IPS DF 19.7 (cell line): ENCODE measurements at regions not wholly inside any gene's neighbourhood (a gene's known extent, or its start where the extent isn't known, plus 50 kb on each side); places are given as distances from the start of the nearest gene placed in this dataset.
"Not testable (repeated sequence)": the region's sequence is repeated elsewhere in the genome, so short reads cannot be mapped to it uniquely, and the experiment has no call there.

Experiments
- DNase-seq: peaks from one replicate; pipeline ENCODE4 v3.0.0-alpha.2; 2013; ENCODE audit warnings: low read depth, low spot score

DNA sequence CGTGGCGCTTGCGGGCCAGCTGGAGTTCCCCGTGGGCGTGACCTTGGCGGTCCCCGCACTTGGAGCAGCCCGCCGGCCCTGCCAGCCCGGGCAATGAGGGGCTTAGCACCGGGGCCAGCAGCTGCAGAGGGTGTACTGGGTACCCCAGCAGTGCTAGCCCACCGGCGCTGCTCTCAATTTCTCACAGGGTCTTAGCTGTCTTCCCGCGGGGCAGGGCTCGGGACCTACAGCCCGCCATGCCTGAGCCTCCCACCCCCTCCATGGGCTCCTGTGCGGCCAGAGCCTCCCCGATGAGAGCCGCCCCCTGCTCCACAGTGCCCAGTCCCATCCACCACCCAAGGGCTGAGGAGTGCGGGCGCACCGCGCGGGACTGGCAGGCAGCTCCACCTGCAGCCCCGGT is 94.0 kb upstream of the NIPBL start:
- DNase-seq, result not testable (repeated sequence)

DNA sequence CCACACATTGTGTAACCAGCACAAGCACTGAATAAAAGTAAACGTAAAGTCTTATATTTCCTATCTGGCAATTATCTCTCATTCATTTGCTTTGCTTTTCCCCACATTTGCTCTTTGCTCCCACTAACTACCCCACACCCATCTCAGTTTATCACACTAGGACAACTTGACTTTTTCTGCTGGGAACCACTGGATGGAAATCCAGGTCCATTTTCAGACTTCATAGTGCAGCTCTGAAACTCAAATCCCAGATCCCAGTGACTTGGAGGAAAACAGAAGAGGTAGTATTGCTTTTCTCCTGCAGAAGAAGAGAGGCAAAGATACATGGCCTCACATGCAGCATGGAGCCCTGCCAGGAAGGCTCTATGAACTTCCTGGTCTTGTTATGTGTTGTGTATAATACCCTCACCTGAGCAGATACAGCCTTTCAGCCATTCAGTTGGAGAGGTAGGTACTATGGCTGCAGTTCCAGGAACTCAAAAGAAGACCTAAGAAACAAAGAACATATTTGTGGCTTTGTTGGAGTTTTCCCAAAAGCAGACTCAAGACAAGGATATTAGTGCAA is 90.0 kb upstream of the NIPBL start:
- no peak for DNase-seq

- DNase-seq, result no peak
These were observed 89.0 kb upstream of the NIPBL start for GRCh38 chr5:36787365-36788093.

GRCh38 chr5:36790847-36791246 is 85.7 kb upstream of the NIPBL start:
- no peak for DNase-seq

DNA sequence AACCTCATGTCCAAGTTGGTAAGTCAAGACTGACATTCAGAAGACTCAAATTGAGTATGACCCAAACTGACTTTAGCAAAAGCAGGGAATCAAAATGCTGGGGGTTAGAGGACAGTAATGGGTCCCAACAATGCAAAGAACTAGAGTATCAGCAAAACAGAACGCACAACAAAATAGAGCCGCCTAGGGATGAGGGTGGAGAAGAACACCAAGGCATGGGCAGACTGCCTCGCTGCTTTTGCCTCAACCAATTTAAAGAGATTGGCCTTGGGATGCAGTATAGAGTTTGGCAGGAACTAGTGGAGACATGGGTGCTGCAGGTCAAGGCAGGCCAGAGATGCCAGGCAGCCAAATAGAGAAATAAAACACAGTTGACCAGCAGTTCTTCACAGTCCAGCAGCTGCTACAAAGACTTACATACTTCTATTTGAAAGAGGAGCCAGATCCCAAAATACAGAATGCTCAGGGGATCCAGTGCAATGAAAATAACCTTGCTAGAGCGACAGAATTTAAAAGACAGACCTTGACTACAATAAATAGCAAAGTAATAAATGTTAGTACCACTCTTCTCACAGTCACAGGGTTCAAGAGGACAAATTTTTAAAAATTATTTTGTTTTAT is 83.9 kb upstream of the NIPBL start:
- no peak for DNase-seq

DNA sequence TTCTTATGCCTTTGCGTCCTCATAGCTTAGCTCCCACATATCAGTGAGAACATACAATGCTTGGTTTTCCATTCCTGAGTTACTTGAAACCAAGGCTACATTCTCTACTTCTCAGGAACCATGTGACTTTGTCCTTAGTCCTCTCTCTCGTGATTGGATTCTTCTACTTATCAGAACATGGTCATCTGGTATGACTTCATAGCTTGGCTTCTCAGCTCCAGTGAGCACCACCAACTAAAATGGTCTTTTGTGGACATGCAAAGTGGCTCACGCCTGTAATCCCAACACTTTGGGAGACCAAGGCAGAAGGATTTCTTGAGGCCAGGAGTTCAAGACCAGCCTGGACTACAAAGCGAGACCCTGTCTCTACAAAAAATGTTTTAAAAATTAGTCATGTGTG is 81.2 kb upstream of the NIPBL start:
- DNase-seq, result no peak

GRCh38 chr5:36796155-36796554 is 80.4 kb upstream of the NIPBL start:
- no peak for DNase-seq

GRCh38 chr5:36801523-36801922 is 75.0 kb upstream of the NIPBL start:
- no peak for DNase-seq

DNA sequence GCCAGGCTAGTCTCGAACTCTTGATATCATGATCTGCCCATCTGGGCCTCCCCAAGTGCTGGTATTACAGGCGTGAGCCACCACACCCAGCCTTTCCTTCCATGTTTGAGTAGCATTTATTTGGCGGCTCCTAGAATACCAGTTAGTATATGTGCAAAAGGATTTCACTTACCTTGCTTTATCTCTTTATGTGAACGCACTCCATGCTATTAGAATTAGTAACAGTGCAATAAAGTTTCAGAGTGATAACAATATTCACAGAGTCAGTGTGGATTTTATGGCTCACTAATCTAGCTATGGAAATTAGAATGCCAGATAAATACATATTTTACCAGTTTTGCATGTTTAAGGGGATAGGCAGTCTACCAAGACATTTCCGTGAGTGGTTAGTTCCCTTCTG is 74.4 kb upstream of the NIPBL start:
- no peak for DNase-seq

- DNase-seq, result not testable (repeated sequence)
These were observed 63.3 kb upstream of the NIPBL start for GRCh38 chr5:36813249-36813648.

GRCh38 chr5:36815871-36816270 is 60.7 kb upstream of the NIPBL start:
- DNase-seq, result no peak

- DNase-seq, result no peak
These were observed 55.7 kb upstream of the NIPBL start for GRCh38 chr5:36820900-36821299.

DNA sequence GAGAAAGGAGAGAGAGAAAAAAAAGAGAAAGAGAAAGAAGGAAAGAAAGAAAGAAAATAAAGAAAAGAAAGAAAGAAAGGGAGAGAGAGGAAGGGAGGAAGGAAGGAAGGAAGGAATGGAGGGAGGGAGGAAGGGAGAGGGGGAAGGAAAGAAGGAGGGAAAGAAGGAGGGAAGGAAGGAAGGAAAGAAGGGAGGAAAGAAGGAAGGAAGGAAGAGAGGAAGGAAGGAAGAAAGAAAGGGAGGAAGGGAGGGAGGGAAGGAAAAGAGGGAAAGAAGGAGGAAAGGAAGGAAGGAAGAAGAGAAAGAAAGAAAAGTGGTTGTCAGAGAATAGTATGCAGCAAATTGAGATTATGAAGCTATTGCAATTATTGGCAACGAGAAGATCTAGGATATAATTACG is 49.9 kb upstream of the NIPBL start:
- DNase-seq, result no peak
